ENCODE measurements at regions not wholly inside any gene's neighbourhood (a gene's known extent, or its start where the extent isn't known, plus 50 kb on each side); places are given as distances from the start of the nearest gene placed in this dataset.

GRCh38 chr21:32174819-32175218, 104.0 kb downstream of the MIS18A start:
- Mint-ChIP-seq H3K4me1 (ENCODE audit: low read depth, unreplicated experiment) (no peaks in the 10 kb centered on the region), H3K9me3 (ENCODE audit: low read depth, unreplicated experiment) (no peaks in the 10 kb centered on the region), H3K27me3 (ENCODE audit: unreplicated experiment) (peaks cover 34% of the 10 kb centered on the region), H3K27ac (ENCODE audit: unreplicated experiment) (no peak overlapping the region), H3K36me3 (ENCODE audit: insufficient read depth, unreplicated experiment) (no peaks in the 10 kb centered on the region), H3K4me3 (ENCODE audit: low read depth, unreplicated experiment) (no peak overlapping the region)
- DNase-seq: no peak
- intact Hi-C loops (cut with micrococcal nuclease; ENCODE audit: unreplicated experiment): no loop called here
- TF ChIP-seq CTCF (IDR thresholded peaks at IDR 0.05; ENCODE audit: unreplicated experiment): no peak
- BruUV-seq (replicated peaks): no TSS peak
- CTCF ChIA-PET: no interaction called here

- H3K4me3 Mint-ChIP-seq (ENCODE audit: low read depth, unreplicated experiment): no peak overlapping the region
- H3K36me3 Mint-ChIP-seq (ENCODE audit: insufficient read depth, unreplicated experiment): no peaks in the 10 kb centered on the region
- peaks cover 19% of the 10 kb centered on the region for H3K27me3 Mint-ChIP-seq (ENCODE audit: unreplicated experiment)
- H3K27ac Mint-ChIP-seq (ENCODE audit: unreplicated experiment): no peak overlapping the region
- no peak for TF ChIP-seq CTCF (IDR thresholded peaks at IDR 0.05; ENCODE audit: unreplicated experiment)
- H3K4me1 Mint-ChIP-seq (ENCODE audit: low read depth, unreplicated experiment): no peaks in the 10 kb centered on the region
- no TSS peak for BruUV-seq (replicated peaks)
- H3K9me3 Mint-ChIP-seq (ENCODE audit: low read depth, unreplicated experiment): no peaks in the 10 kb centered on the region
- CTCF ChIA-PET: no interaction called here
- intact Hi-C loops (cut with micrococcal nuclease; ENCODE audit: unreplicated experiment): no loop called here
- no peak for DNase-seq
Measured at GRCh38 chr21:32173121-32173724, 105.6 kb downstream of the MIS18A start.

GRCh38 chr21:32172106-32172505, 106.7 kb downstream of the MIS18A start:
- no peak for DNase-seq
- CTCF ChIA-PET: no interaction called here
- H3K27me3 Mint-ChIP-seq (ENCODE audit: unreplicated experiment): peaks cover 21% of the 10 kb centered on the region
- no peak overlapping the region for H3K4me3 Mint-ChIP-seq (ENCODE audit: low read depth, unreplicated experiment)
- H3K4me1 Mint-ChIP-seq (ENCODE audit: low read depth, unreplicated experiment): no peaks in the 10 kb centered on the region
- H3K36me3 Mint-ChIP-seq (ENCODE audit: insufficient read depth, unreplicated experiment): no peaks in the 10 kb centered on the region
- H3K9me3 Mint-ChIP-seq (ENCODE audit: low read depth, unreplicated experiment): no peaks in the 10 kb centered on the region
- no peak for TF ChIP-seq CTCF (IDR thresholded peaks at IDR 0.05; ENCODE audit: unreplicated experiment)
- intact Hi-C loops (cut with micrococcal nuclease; ENCODE audit: unreplicated experiment): no loop called here
- BruUV-seq (replicated peaks): no TSS peak
- no peak overlapping the region for H3K27ac Mint-ChIP-seq (ENCODE audit: unreplicated experiment)

GRCh38 chr21:32167513-32167912, 111.3 kb downstream of the MIS18A start:
- no peaks in the 10 kb centered on the region for H3K36me3 Mint-ChIP-seq (ENCODE audit: insufficient read depth, unreplicated experiment)
- no peak for TF ChIP-seq CTCF (IDR thresholded peaks at IDR 0.05; ENCODE audit: unreplicated experiment)
- no peak for DNase-seq
- no peaks in the 10 kb centered on the region for H3K4me1 Mint-ChIP-seq (ENCODE audit: low read depth, unreplicated experiment)
- H3K27me3 Mint-ChIP-seq (ENCODE audit: unreplicated experiment): peaks cover 38% of the 10 kb centered on the region
- no peaks in the 10 kb centered on the region for H3K9me3 Mint-ChIP-seq (ENCODE audit: low read depth, unreplicated experiment)
- no TSS peak for BruUV-seq (replicated peaks)
- no peak overlapping the region for H3K4me3 Mint-ChIP-seq (ENCODE audit: low read depth, unreplicated experiment)
- intact Hi-C loops (cut with micrococcal nuclease; ENCODE audit: unreplicated experiment): no loop called here
- CTCF ChIA-PET: no interaction called here
- no peak overlapping the region for H3K27ac Mint-ChIP-seq (ENCODE audit: unreplicated experiment)
